Colonic mucosa (tissue), 4 donors: ENCODE measurements at regions not wholly inside any gene's neighbourhood (a gene's known extent, or its start where the extent isn't known, plus 50 kb on each side); places are given as distances from the start of the nearest gene placed in this dataset.

Source experiments
- DNase-seq: peaks from one replicate; pipeline ENCODE4 v3.0.0-alpha.2; 2020
- H3K27ac ChIP-seq: fragments of 200-600 bp; one replicate; pipeline ENCODE4 v1.8.0; 2021
- H3K27me3 ChIP-seq: fragments of 200-600 bp; one replicate; pipeline ENCODE4 v1.8.0; 2021
- H3K36me3 ChIP-seq: fragments of 200-600 bp; one replicate; pipeline ENCODE4 v1.8.0; 2021
- H3K4me1 ChIP-seq: fragments of 200-600 bp; one replicate; pipeline ENCODE4 v1.8.0; 2021; ENCODE audit warnings: mild to moderate bottlenecking
- H3K4me3 ChIP-seq: fragments of 200-600 bp; one replicate; pipeline ENCODE4 v1.8.0; 2021
- H3K9ac ChIP-seq, 2 donors: one replicate each; pipeline ENCODE4 v1.7.0; 2013; ENCODE audit warnings: control low read depth in 2 of 2, low read depth in 2 of 2, low read length in 2 of 2
- H3K9me3 ChIP-seq: fragments of 200-600 bp; one replicate; pipeline ENCODE4 v1.8.0; 2021
- intact Hi-C: fragments of 100-400 bp; cut with DNase I; formaldehyde crosslinking; loops from one replicate; pipeline ENCODE4 v1.14.1; 2022
- TF ChIP-seq, protein P1 (sequence below): fragments of 200-600 bp; IDR thresholded peaks from one replicate; pipeline ENCODE4 v1.8.0; 2022; ENCODE audit warnings: antibody characterized with exemption, mild to moderate bottlenecking
- donor health status: healthy.
- donor health status: DM: no; HTN: no; CAD: no.
- donor health status: DM: no; HTN: no; CAD: no.

DNA sequence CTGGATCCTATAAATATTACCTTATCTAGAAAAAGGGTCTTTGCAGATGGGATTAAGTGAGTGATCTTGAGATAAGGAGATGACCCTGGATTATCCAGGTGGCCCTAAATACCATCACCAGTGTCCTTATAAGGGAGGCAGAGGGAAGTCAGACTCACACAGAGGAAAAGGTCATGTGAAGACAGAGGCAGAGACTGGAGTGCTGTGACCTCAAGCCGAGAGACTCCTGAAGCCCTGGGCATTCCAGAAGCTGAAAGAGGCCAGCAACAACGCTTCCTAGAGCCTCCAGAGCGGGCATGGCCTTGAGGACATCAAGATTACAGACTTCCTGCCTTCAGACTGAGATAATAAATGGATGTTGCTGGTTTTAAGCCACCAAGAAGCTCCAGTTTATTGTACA is 118.8 kb downstream of the ATPSCKMT start:
- DNase-seq, result no peak
- Histone ChIP-seq H3K9me3 (no peaks in the 10 kb centered on the region), H3K9ac (no peak overlapping the region), H3K27me3 (no peaks in the 10 kb centered on the region), H3K36me3 (no peaks in the 10 kb centered on the region), H3K4me1 (no peaks in the 10 kb centered on the region), H3K4me3 (no peak overlapping the region), H3K27ac (no peak overlapping the region)
- intact Hi-C loops, result no loop called here
- TF ChIP-seq, protein P1, sequence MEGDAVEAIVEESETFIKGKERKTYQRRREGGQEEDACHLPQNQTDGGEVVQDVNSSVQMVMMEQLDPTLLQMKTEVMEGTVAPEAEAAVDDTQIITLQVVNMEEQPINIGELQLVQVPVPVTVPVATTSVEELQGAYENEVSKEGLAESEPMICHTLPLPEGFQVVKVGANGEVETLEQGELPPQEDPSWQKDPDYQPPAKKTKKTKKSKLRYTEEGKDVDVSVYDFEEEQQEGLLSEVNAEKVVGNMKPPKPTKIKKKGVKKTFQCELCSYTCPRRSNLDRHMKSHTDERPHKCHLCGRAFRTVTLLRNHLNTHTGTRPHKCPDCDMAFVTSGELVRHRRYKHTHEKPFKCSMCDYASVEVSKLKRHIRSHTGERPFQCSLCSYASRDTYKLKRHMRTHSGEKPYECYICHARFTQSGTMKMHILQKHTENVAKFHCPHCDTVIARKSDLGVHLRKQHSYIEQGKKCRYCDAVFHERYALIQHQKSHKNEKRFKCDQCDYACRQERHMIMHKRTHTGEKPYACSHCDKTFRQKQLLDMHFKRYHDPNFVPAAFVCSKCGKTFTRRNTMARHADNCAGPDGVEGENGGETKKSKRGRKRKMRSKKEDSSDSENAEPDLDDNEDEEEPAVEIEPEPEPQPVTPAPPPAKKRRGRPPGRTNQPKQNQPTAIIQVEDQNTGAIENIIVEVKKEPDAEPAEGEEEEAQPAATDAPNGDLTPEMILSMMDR, result no peak

DNA sequence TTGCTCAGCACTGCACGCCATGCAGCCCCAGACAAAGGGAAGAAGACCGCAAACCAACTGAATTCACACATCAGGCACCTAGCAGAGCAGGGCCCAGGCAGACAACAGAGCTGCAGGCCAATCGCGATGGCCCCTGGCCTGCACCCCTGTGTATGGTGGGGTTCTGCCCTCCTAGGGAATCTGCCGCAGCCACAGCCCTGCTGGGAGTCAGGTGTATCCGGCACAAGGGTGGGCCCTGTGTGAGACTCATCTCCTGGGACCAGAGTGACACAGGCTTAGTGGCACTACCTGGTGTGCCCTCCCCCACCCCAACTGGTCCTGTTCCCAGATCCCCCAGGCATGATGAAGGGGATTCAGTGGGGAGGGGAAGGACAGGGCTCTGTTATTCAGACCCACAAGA is 122.8 kb downstream of the ATPSCKMT start:
- H3K27me3 ChIP-seq, result no peaks in the 10 kb centered on the region
- intact Hi-C loops, result no loop called here
- H3K36me3 ChIP-seq, result no peaks in the 10 kb centered on the region
- H3K27ac ChIP-seq, result no peak overlapping the region
- no peaks in the 10 kb centered on the region for H3K4me1 ChIP-seq
- H3K9ac ChIP-seq, result no peak overlapping the region
- H3K9me3 ChIP-seq, result no peaks in the 10 kb centered on the region
- TF ChIP-seq, protein P1, result no peak
- no peak overlapping the region for H3K4me3 ChIP-seq
- DNase-seq, result no peak

DNA sequence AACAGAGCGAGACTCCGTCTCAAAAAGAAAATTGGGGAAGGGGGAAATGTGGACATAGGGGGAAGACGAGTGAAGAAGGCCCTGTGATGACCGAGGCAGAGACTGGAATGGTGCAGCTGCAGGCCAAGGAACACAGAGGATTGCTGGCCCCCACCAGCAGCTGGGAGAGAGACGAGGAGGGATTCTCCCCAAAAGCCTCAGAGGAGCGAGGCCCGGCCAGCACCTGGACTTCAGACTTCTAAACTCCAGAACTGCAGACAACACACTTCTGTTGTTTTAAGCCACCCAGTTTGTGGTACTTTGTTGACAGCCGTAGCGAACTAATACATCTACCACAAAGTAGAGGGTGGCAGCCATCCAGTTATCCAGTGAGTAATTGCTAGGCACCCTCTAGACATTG is 124.6 kb downstream of the ATPSCKMT start:
- DNase-seq, result no peak
- Histone ChIP-seq H3K9ac (no peak overlapping the region), H3K9me3 (no peaks in the 10 kb centered on the region), H3K27me3 (no peaks in the 10 kb centered on the region), H3K36me3 (no peaks in the 10 kb centered on the region), H3K27ac (no peak overlapping the region), H3K4me1 (no peaks in the 10 kb centered on the region), H3K4me3 (no peak overlapping the region)
- TF ChIP-seq, protein P1, result no peak
- intact Hi-C loops, result no loop called here

DNA sequence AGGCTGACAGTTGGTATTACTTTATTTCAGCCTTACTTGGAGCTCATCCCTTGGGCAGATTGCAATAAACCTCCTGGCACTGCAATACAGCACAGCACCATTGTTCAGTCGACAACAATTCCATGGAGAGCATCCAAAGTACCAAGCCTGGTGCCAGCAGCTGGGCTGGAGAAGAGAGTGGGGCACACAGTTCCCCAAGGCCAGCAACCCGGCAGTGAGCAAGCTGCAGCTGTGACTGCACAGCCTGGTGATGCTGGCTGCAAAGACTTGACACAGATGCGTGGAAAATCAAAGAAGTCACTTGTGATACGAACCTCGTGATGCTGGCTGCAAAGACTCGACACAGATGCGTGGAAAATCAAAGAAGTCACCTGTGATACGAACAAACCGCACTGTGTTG is 125.4 kb downstream of the ATPSCKMT start:
- Histone ChIP-seq H3K9ac (no peak overlapping the region), H3K4me1 (no peaks in the 10 kb centered on the region), H3K9me3 (no peaks in the 10 kb centered on the region), H3K27me3 (no peaks in the 10 kb centered on the region), H3K27ac (no peak overlapping the region), H3K36me3 (no peaks in the 10 kb centered on the region), H3K4me3 (no peak overlapping the region)
- DNase-seq, result no peak
- TF ChIP-seq, protein P1, result no peak
- intact Hi-C loops, result no loop called here

DNA sequence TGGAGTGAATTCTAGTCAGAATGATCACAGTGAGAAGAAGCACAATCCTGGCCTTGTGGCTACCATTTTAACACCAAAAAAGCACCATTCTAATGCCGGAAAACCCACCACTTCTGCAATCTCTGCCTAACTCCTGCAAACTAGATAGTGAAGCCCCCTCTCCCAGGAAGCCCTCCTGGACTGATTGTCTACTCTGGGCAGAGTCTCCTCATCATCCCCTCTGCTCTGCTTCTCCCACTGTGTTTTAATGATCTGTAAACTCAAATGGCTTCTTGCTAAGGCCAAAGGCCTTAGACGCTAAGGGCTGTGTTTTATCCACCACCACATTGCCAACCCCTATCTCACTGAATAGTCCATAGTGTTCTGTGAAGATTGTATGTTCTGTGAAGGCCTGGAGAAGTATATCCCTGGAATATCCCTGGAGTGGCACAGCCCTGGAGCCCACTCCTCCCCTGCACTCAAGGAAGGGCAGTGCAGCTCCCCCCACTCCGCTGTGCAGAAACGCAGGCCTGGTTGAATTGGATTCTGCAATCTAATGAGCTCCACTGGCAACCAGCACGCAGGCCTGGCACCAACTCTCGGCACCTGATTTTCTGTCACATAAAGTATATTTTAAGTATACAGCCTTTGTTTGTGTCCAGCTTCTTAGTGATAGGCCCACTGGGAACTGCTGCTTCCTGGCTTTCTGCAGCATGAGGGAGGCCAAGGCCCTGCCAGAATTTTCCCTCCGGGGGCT is 126.3 kb downstream of the ATPSCKMT start:
- no peak for DNase-seq
- Histone ChIP-seq H3K4me1 (no peaks in the 10 kb centered on the region), H3K9me3 (no peaks in the 10 kb centered on the region), H3K36me3 (no peaks in the 10 kb centered on the region), H3K4me3 (no peak overlapping the region), H3K27me3 (no peaks in the 10 kb centered on the region), H3K27ac (no peak overlapping the region), H3K9ac (no peak overlapping the region)
- TF ChIP-seq, protein P1, result no peak
- intact Hi-C loops, result no loop called here
